Hepatocyte (in vitro differentiated cells): ENCODE measurements at regions not wholly inside any gene's neighbourhood (a gene's known extent, or its start where the extent isn't known, plus 50 kb on each side); places are given as distances from the start of the nearest gene placed in this dataset.
"Not testable (repeated sequence)": the region's sequence is repeated elsewhere in the genome, so short reads cannot be mapped to it uniquely, and the experiment has no call there.

Experiments
- DNase-seq: peaks from one replicate; pipeline ENCODE4 v3.0.0-alpha.2; 2016; ENCODE audit warnings: low spot score
- H2AFZ ChIP-seq: fragments of 200-600 bp; sonication (generic); 2 replicates; pipeline ENCODE4 v1.6.0; 2016; ENCODE audit warnings: antibody characterized with exemption, mild to moderate bottlenecking
- H3K27ac ChIP-seq: fragments of 200-600 bp; sonication (generic); 2 replicates; pipeline ENCODE4 v1.5.1; 2016; ENCODE audit warnings: mild to moderate bottlenecking
- H3K27me3 ChIP-seq: fragments of 200-600 bp; sonication (generic); 2 replicates; pipeline ENCODE4 v1.6.1; 2016
- H3K36me3 ChIP-seq: fragments of 200-600 bp; sonication (generic); replicated peaks from 2 replicates; pipeline ENCODE4 v1.5.1; 2016; ENCODE audit warnings: low read depth; ENCODE audit not compliant: insufficient read depth
- H3K4me1 ChIP-seq: fragments of 200-600 bp; sonication (generic); 2 replicates; pipeline ENCODE4 v1.5.1; 2016; ENCODE audit warnings: mild to moderate bottlenecking, moderate library complexity; ENCODE audit not compliant: insufficient read depth
- H3K4me2 ChIP-seq: fragments of 200-600 bp; sonication (generic); 2 replicates; pipeline ENCODE4 v1.6.0; 2016
- H3K4me3 ChIP-seq: fragments of 200-600 bp; sonication (generic); 2 replicates; pipeline ENCODE4 v1.5.1; 2016; ENCODE audit warnings: mild to moderate bottlenecking
- H3K79me2 ChIP-seq: fragments of 200-600 bp; sonication (generic); 2 replicates; pipeline ENCODE4 v1.6.0; 2017; ENCODE audit warnings: mild to moderate bottlenecking
- H3K9me2 ChIP-seq: fragments of 200-600 bp; sonication (generic); replicated peaks from 2 replicates; pipeline ENCODE4 v1.6.0; 2017; ENCODE audit warnings: mild to moderate bottlenecking; ENCODE audit not compliant: insufficient read depth
- H3K9me3 ChIP-seq: fragments of 200-600 bp; sonication (generic); 2 replicates; pipeline ENCODE4 v1.5.1; 2016; ENCODE audit warnings: low read depth, mild to moderate bottlenecking
- H4K20me1 ChIP-seq: fragments of 200-600 bp; sonication (generic); 2 replicates; pipeline ENCODE4 v1.6.0; 2016; ENCODE audit warnings: mild to moderate bottlenecking; ENCODE audit not compliant: insufficient read depth, poor library complexity, severe bottlenecking
- CTCF ChIP-seq: fragments of 200-600 bp; sonication (generic); IDR thresholded peaks from 2 replicates; pipeline ENCODE4 v1.5.1; 2016; ENCODE audit warnings: antibody characterized with exemption, mild to moderate bottlenecking; ENCODE audit not compliant: poor library complexity
- EZH2 ChIP-seq: fragments of 200-600 bp; sonication (generic); IDR thresholded peaks from 2 replicates; pipeline ENCODE4 v1.6.1; 2016; ENCODE audit warnings: antibody characterized with exemption, mild to moderate bottlenecking, borderline replicate concordance
- EZH2phosphoT487 ChIP-seq: fragments of 200-600 bp; sonication (generic); IDR thresholded peaks from one replicate; pipeline ENCODE4 v1.6.1; 2018; ENCODE audit warnings: antibody characterized with exemption, mild to moderate bottlenecking, low read depth, moderate library complexity; ENCODE audit not compliant: unreplicated experiment, severe bottlenecking
- WGBS: methylation state at CpG from one replicate; pipeline ENCODE4 v1.1.6; 2016; ENCODE audit warnings: low lambda C conversion rate; ENCODE audit errors: missing lambda C conversion rate; 5-methylcytosine and 5-hydroxymethylcytosine counted together

- H2AFZ ChIP-seq, result peak overlapping the region; percentile 10
- H3K79me2 ChIP-seq, result no peaks in the 10 kb centered on the region
- WGBS, result 56% methylated on average over 1 of the region's 1 CpG
- peaks cover 18% of the 10 kb centered on the region for H3K4me1 ChIP-seq
- H4K20me1 ChIP-seq, result no peaks in the 10 kb centered on the region
- no peaks in the 10 kb centered on the region for H3K36me3 ChIP-seq
- no peaks in the 10 kb centered on the region for H3K9me3 ChIP-seq
- no peak for TF ChIP-seq EZH2phosphoT487
- no peak for TF ChIP-seq CTCF
- TF ChIP-seq EZH2, result no peak
- peak overlapping the region; percentile 76 for H3K27ac ChIP-seq
- no peaks in the 10 kb centered on the region for H3K27me3 ChIP-seq
- no peaks in the 10 kb centered on the region for H3K9me2 ChIP-seq
- H3K4me2 ChIP-seq, result peak overlapping the region; percentile 32
- no peak for DNase-seq
- H3K4me3 ChIP-seq, result no peak overlapping the region
Observed at GRCh38 chr4:138113819-138114400, 128.2 kb downstream of the SLC7A11 start.

- not testable (repeated sequence) for H2AFZ ChIP-seq, H3K4me3 ChIP-seq, DNase-seq, H3K27me3 ChIP-seq, H3K9me2 ChIP-seq, H4K20me1 ChIP-seq, H3K36me3 ChIP-seq, H3K9me3 ChIP-seq, H3K79me2 ChIP-seq
- WGBS, result 79% methylated on average over 8 of the region's 8 CpGs
- Histone ChIP-seq H3K4me1 (peaks cover 18% of the 10 kb centered on the region), H3K4me2 (peak overlapping the region; percentile 18), H3K27ac (peak overlapping the region; percentile 76)
Observed at GRCh38 chr4:138112890-138113289, 129.3 kb downstream of the SLC7A11 start.

GRCh38 chr4:138112389-138112788, 129.8 kb downstream of the SLC7A11 start:
- Histone ChIP-seq H3K27me3 (no peaks in the 10 kb centered on the region), H3K9me2 (no peaks in the 10 kb centered on the region), H3K4me1 (peaks cover 18% of the 10 kb centered on the region), H3K36me3 (no peaks in the 10 kb centered on the region), H3K4me2 (no peak overlapping the region), H3K9me3 (no peaks in the 10 kb centered on the region), H3K79me2 (no peaks in the 10 kb centered on the region), H4K20me1 (no peaks in the 10 kb centered on the region), H3K4me3 (no peak overlapping the region), H2AFZ (no peak overlapping the region), H3K27ac (peak overlapping the region; percentile 76)
- no peak for DNase-seq
- WGBS, result 82% methylated on average over 2 of the region's 2 CpGs
- TF ChIP-seq EZH2 (no peak), CTCF (no peak), EZH2phosphoT487 (no peak)

GRCh38 chr4:138111462-138112000, 130.6 kb downstream of the SLC7A11 start:
- DNase-seq, result no peak
- Histone ChIP-seq H3K4me2 (no peak overlapping the region), H3K27ac (peak overlapping the region; percentile 76), H3K4me3 (no peak overlapping the region), H3K27me3 (no peaks in the 10 kb centered on the region), H2AFZ (no peak overlapping the region), H4K20me1 (no peaks in the 10 kb centered on the region), H3K9me2 (no peaks in the 10 kb centered on the region), H3K79me2 (no peaks in the 10 kb centered on the region), H3K36me3 (no peaks in the 10 kb centered on the region), H3K4me1 (peaks cover 18% of the 10 kb centered on the region), H3K9me3 (no peaks in the 10 kb centered on the region)
- TF ChIP-seq EZH2, result no peak
- WGBS, result 79% methylated on average over 3 of the region's 3 CpGs
